NT2/D1 (cell line): ENCODE measurements at regions not wholly inside any gene's neighbourhood (a gene's known extent, or its start where the extent isn't known, plus 50 kb on each side); places are given as distances from the start of the nearest gene placed in this dataset.

ENCODE experiments used
- DNase-seq: peaks from one replicate; pipeline ENCODE4 v3.0.0-alpha.2; 2011; ENCODE audit warnings: low read depth, low spot score
- H3K27me3 ChIP-seq: 2 replicates; pipeline ENCODE4 v1.6.0; 2011; ENCODE audit warnings: mild to moderate bottlenecking; ENCODE audit not compliant: insufficient read length, insufficient read depth
- H3K36me3 ChIP-seq: 2 replicates; pipeline ENCODE4 v1.6.1; 2011; ENCODE audit warnings: mild to moderate bottlenecking, low read length, mixed read lengths; ENCODE audit not compliant: insufficient read depth, insufficient read length
- H3K4me1 ChIP-seq: 2 replicates; pipeline ENCODE4 v1.5.1; 2011; ENCODE audit not compliant: insufficient read depth, insufficient read length
- H3K4me3 ChIP-seq: 2 replicates; pipeline ENCODE4 v1.5.1; 2011; ENCODE audit warnings: low read depth; ENCODE audit not compliant: insufficient read length
- H3K9ac ChIP-seq: 2 replicates; pipeline ENCODE4 v1.6.0; 2011; ENCODE audit warnings: low read depth; ENCODE audit not compliant: insufficient read length
- H3K9me3 ChIP-seq: 2 replicates; pipeline ENCODE4 v1.5.1; 2011; ENCODE audit warnings: mild to moderate bottlenecking, low read length; ENCODE audit not compliant: insufficient read depth
- SUZ12 ChIP-seq: IDR thresholded peaks from 2 replicates; pipeline ENCODE4 v1.6.1; 2011; ENCODE audit not compliant: insufficient read length, insufficient read depth; ENCODE audit errors: extremely low read depth
- YY1 ChIP-seq: IDR thresholded peaks from 2 replicates; pipeline ENCODE4 v1.6.1; 2011; ENCODE audit not compliant: insufficient read length, insufficient read depth
- ZNF274 ChIP-seq: IDR thresholded peaks from 2 replicates; pipeline ENCODE4 v1.6.1; 2011; ENCODE audit warnings: mild to moderate bottlenecking, low read depth, low read length

DNA sequence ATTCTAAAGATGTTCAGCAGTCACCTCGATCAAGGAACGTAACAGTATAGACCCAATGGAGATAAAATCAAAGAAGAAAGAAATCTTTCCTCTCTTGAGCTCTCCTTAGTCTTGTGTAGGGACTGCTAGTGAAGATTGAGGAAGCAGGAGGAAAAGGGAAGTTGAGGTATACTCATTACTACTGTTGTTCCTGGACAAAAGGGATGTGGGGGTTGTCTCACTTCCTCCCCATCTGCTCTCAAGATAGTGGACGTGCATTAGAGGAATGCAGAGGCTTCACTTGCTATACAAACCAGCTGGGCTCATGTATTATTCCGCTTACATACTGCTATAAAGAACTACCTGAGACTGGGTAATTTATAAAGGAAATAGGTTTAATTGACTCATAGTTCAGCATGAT, 208.9 kb upstream of the ARHGEF9 start:
- H3K9ac ChIP-seq: no peak overlapping the region
- TF ChIP-seq YY1 (no peak), SUZ12 (no peak), ZNF274 (no peak)
- no peaks in the 10 kb centered on the region for H3K36me3 ChIP-seq
- DNase-seq: no peak
- H3K9me3 ChIP-seq: no peaks in the 10 kb centered on the region
- H3K4me3 ChIP-seq: no peak overlapping the region
- H3K27me3 ChIP-seq: no peaks in the 10 kb centered on the region
- no peaks in the 10 kb centered on the region for H3K4me1 ChIP-seq

- Histone ChIP-seq H3K9ac (no peak overlapping the region), H3K9me3 (no peaks in the 10 kb centered on the region), H3K27me3 (no peaks in the 10 kb centered on the region), H3K4me3 (no peak overlapping the region), H3K4me1 (no peaks in the 10 kb centered on the region), H3K36me3 (no peaks in the 10 kb centered on the region)
- no peak for DNase-seq
- TF ChIP-seq SUZ12: no peak
Measured at GRCh38 chrX:63985906-63986305, 200.9 kb upstream of the ARHGEF9 start.

DNA sequence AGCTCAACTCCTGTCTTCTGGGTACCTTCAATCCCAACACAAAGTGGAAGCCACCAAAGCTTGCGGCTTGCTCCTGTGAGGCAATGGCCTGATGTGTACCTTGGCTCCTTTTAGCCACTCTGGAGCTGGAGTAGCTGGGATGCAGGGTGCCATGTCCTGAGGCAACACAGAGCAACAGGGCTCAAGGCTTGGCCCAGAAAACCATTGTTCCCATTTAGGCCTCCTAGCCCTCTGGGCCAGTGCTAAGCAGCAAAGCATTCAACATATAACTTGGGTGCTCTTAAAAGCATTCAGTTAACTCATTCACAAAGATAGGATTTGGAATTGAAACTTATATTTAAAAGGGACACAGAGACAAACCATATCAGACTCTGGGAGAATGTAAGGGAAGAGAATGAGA, 194.5 kb upstream of the ARHGEF9 start:
- H3K4me3 ChIP-seq: no peak overlapping the region
- no peaks in the 10 kb centered on the region for H3K36me3 ChIP-seq
- H3K9me3 ChIP-seq: peaks cover 19% of the 10 kb centered on the region
- H3K9ac ChIP-seq: no peak overlapping the region
- no peaks in the 10 kb centered on the region for H3K4me1 ChIP-seq
- no peaks in the 10 kb centered on the region for H3K27me3 ChIP-seq
- TF ChIP-seq ZNF274 (no peak), YY1 (no peak), SUZ12 (no peak)
- no peak for DNase-seq

GRCh38 chrX:63967551-63967950, 182.5 kb upstream of the ARHGEF9 start:
- H3K27me3 ChIP-seq: no peaks in the 10 kb centered on the region
- 0 out of 2 replicates have a peak, but pooled peaks cover 3% of the 10 kb centered on the region for H3K9me3 ChIP-seq
- TF ChIP-seq SUZ12 (no peak), YY1 (no peak), ZNF274 (no peak)
- H3K4me3 ChIP-seq: no peak overlapping the region
- H3K36me3 ChIP-seq: no peaks in the 10 kb centered on the region
- no peak for DNase-seq
- H3K4me1 ChIP-seq: no peaks in the 10 kb centered on the region
- no peak overlapping the region for H3K9ac ChIP-seq

- 0 out of 2 replicates have a peak, but pooled peaks cover 7% of the 10 kb centered on the region for H3K9me3 ChIP-seq
- no peaks in the 10 kb centered on the region for H3K27me3 ChIP-seq
- no peak overlapping the region for H3K4me3 ChIP-seq
- no peak overlapping the region for H3K9ac ChIP-seq
- TF ChIP-seq ZNF274: no peak
- TF ChIP-seq SUZ12: no peak
- no peak for TF ChIP-seq YY1
- H3K36me3 ChIP-seq: no peaks in the 10 kb centered on the region
- no peak for DNase-seq
- no peaks in the 10 kb centered on the region for H3K4me1 ChIP-seq
Measured at GRCh38 chrX:63963095-63963784, 178.2 kb upstream of the ARHGEF9 start.

DNA sequence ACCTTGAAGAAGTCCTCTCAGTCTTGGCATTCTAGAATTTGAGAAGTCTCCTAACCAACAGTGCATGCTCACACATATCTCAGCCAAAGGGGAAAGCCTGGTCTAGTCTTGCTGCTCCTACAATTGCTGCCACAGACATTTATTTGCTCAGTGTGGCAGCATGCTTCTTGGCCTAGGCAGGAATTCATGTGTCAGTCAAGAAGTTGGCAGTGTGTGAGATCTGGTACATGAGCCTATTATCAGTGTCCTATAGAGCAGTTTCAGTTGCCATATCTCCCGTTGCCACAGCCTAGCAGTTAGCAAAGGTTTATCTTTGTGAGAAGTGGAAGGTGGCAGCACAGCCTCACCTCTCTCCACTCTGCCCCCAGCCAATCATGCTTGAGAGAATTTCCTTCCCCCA, 176.9 kb upstream of the ARHGEF9 start:
- 0 out of 2 replicates have a peak, but pooled peaks cover 7% of the 10 kb centered on the region for H3K9me3 ChIP-seq
- no peak overlapping the region for H3K4me3 ChIP-seq
- no peaks in the 10 kb centered on the region for H3K4me1 ChIP-seq
- no peaks in the 10 kb centered on the region for H3K36me3 ChIP-seq
- TF ChIP-seq ZNF274 (no peak), SUZ12 (no peak), YY1 (no peak)
- no peaks in the 10 kb centered on the region for H3K27me3 ChIP-seq
- DNase-seq: no peak
- no peak overlapping the region for H3K9ac ChIP-seq

DNA sequence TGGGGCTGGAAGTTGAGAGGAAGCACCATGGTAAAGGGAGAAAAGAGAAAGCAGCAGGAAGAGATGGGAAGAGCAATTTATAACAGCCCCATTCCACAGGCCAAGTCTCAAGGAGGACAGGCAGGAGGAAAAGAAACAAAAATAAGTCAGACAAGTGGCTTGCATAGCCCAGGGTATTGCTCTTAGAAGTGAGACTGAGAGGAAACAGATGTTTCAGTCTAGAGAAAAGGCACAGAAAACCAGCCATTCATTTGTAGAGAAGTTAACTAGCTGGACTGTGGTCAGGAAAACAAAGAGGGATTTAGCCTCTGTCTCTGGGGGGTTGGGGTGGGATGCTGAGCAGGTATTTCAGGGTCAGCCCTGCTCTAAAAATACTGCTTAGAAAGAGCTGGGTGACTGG, 175.0 kb upstream of the ARHGEF9 start:
- no peak for TF ChIP-seq YY1
- TF ChIP-seq ZNF274: no peak
- no peak for TF ChIP-seq SUZ12
- Histone ChIP-seq H3K27me3 (no peaks in the 10 kb centered on the region), H3K4me3 (no peak overlapping the region), H3K4me1 (no peaks in the 10 kb centered on the region), H3K36me3 (no peaks in the 10 kb centered on the region), H3K9me3 (0 out of 2 replicates have a peak, but pooled peaks cover 7% of the 10 kb centered on the region), H3K9ac (no peak overlapping the region)
- DNase-seq: peak; percentile 46
